H9 (cell line): ENCODE measurements at regions not wholly inside any gene's neighbourhood (a gene's known extent, or its start where the extent isn't known, plus 50 kb on each side); places are given as distances from the start of the nearest gene placed in this dataset.

ENCODE experiments used
- DNase-seq: peaks from one replicate; pipeline ENCODE4 v3.0.0-alpha.2; 2017
- H2AFZ ChIP-seq: one replicate; pipeline ENCODE4 v1.6.1; 2013; ENCODE audit warnings: mild to moderate bottlenecking, low read length, control low read depth, moderate library complexity
- H2AK5ac ChIP-seq: 2 replicates; pipeline ENCODE4 v1.6.1; 2013; ENCODE audit warnings: low read length, control low read depth, mixed read lengths; ENCODE audit not compliant: insufficient read length
- H2BK120ac ChIP-seq: one replicate; pipeline ENCODE4 v1.6.1; 2013; ENCODE audit warnings: low read depth, mild to moderate bottlenecking, low read length, control low read depth, inconsistent platforms; ENCODE audit not compliant: poor library complexity, severe bottlenecking
- H2BK12ac ChIP-seq: 2 replicates; pipeline ENCODE4 v1.6.1; 2013; ENCODE audit warnings: low read length, control low read depth, mixed read lengths, low read depth; ENCODE audit not compliant: insufficient read length
- H2BK15ac ChIP-seq: 2 replicates; pipeline ENCODE4 v1.6.1; 2013; ENCODE audit warnings: low read depth, low read length, control low read depth
- H2BK20ac ChIP-seq: one replicate; pipeline ENCODE4 v1.6.1; 2013; ENCODE audit warnings: low read depth, mild to moderate bottlenecking, low read length, control low read depth, inconsistent platforms; ENCODE audit not compliant: poor library complexity, severe bottlenecking
- H2BK5ac ChIP-seq: 2 replicates; pipeline ENCODE4 v1.6.1; 2013; ENCODE audit warnings: low read length, control low read depth, mixed read lengths; ENCODE audit not compliant: insufficient read length
- H3K14ac ChIP-seq: 2 replicates; pipeline ENCODE4 v1.6.1; 2013; ENCODE audit warnings: low read length, control low read depth; ENCODE audit not compliant: insufficient read depth
- H3K18ac ChIP-seq: 2 replicates; pipeline ENCODE4 v1.6.1; 2013; ENCODE audit warnings: low read depth, mild to moderate bottlenecking, mixed read lengths, low read length, control low read depth; ENCODE audit not compliant: insufficient read length
- H3K23ac ChIP-seq: 2 replicates; pipeline ENCODE4 v1.6.1; 2013; ENCODE audit warnings: low read length, control low read depth, mixed read lengths, low read depth; ENCODE audit not compliant: insufficient read length
- H3K23me2 ChIP-seq: 2 replicates; pipeline ENCODE4 v1.6.1; 2013; ENCODE audit warnings: low read depth, mild to moderate bottlenecking, mixed read lengths, low read length, control low read depth; ENCODE audit not compliant: insufficient read length, poor library complexity, severe bottlenecking
- H3K27ac ChIP-seq: 2 replicates; pipeline ENCODE4 v1.5.1; 2013; ENCODE audit warnings: low read length, control low read depth, mixed read lengths, low read depth; ENCODE audit not compliant: insufficient read length
- H3K27me3 ChIP-seq: 2 replicates; pipeline ENCODE4 v1.6.1; 2013; ENCODE audit warnings: low read length, control low read depth, inconsistent platforms; ENCODE audit not compliant: insufficient read depth
- H3K4ac ChIP-seq: 2 replicates; pipeline ENCODE4 v1.6.1; 2013; ENCODE audit warnings: low read depth, mild to moderate bottlenecking, control low read depth, inconsistent platforms, low read length, moderate library complexity
- H3K4me1 ChIP-seq: 2 replicates; pipeline ENCODE4 v1.6.1; 2013; ENCODE audit warnings: low read length, control low read depth, inconsistent platforms; ENCODE audit not compliant: insufficient read depth
- H3K4me2 ChIP-seq: 2 replicates; pipeline ENCODE4 v1.6.1; 2013; ENCODE audit warnings: low read length, control low read depth, mixed read lengths; ENCODE audit not compliant: insufficient read length, insufficient read depth
- H3K56ac ChIP-seq: 2 replicates; pipeline ENCODE4 v1.6.1; 2013; ENCODE audit warnings: low read depth, mild to moderate bottlenecking, mixed read lengths, low read length, control low read depth; ENCODE audit not compliant: insufficient read length
- H3K79me1 ChIP-seq: 2 replicates; pipeline ENCODE4 v1.6.1; 2013; ENCODE audit warnings: low read depth, mild to moderate bottlenecking, moderate library complexity, low read length, control low read depth, inconsistent platforms; ENCODE audit not compliant: insufficient read depth, poor library complexity, severe bottlenecking
- H3K79me2 ChIP-seq: 2 replicates; pipeline ENCODE4 v1.6.1; 2013; ENCODE audit warnings: low read length, control low read depth, inconsistent platforms; ENCODE audit not compliant: insufficient read depth
- H3K9ac ChIP-seq: 2 replicates; pipeline ENCODE4 v1.6.1; 2013; ENCODE audit warnings: low read length, control low read depth, mixed read lengths; ENCODE audit not compliant: insufficient read length; ENCODE audit errors: extremely low read depth
- H3K9me3 ChIP-seq: one replicate; pipeline ENCODE4 v1.6.1; 2013; ENCODE audit warnings: low read depth, low read length, inconsistent platforms; ENCODE audit not compliant: control insufficient read depth
- H3T11ph ChIP-seq: one replicate; pipeline ENCODE4 v1.6.1; 2013; ENCODE audit warnings: mild to moderate bottlenecking, low read length, control low read depth, inconsistent platforms
- H4K20me1 ChIP-seq: one replicate; pipeline ENCODE4 v1.6.1; 2013; ENCODE audit not compliant: control insufficient read depth, insufficient read length, insufficient read depth
- H4K5ac ChIP-seq: 2 replicates; pipeline ENCODE4 v1.6.1; 2013; ENCODE audit warnings: low read depth, mild to moderate bottlenecking, mixed read lengths, low read length, control low read depth; ENCODE audit not compliant: insufficient read length
- H4K8ac ChIP-seq: replicated peaks from 2 replicates; pipeline ENCODE4 v1.6.1; 2013; ENCODE audit warnings: low read length, control low read depth, mixed read lengths, low read depth; ENCODE audit not compliant: insufficient read length
- H4K91ac ChIP-seq: 2 replicates; pipeline ENCODE4 v1.6.1; 2013; ENCODE audit warnings: low read depth, mild to moderate bottlenecking, moderate library complexity, mixed read lengths, low read length, control low read depth; ENCODE audit not compliant: insufficient read length
- H3K27ac Mint-ChIP-seq, 3 experiments: 2 replicates in 2 of 3; 3 replicates in 1 of 3; pipeline ENCODE4 v1.8.0; 2020 to 2021; ENCODE audit warnings: mixed read lengths in 3 of 3, mild to moderate bottlenecking in 1 of 3, moderate library complexity in 1 of 3
- H3K27me3 Mint-ChIP-seq: 2 replicates; pipeline ENCODE4 v1.8.0; 2021; ENCODE audit warnings: low read depth, mild to moderate bottlenecking, moderate library complexity, mixed read lengths
- H3K36me3 Mint-ChIP-seq, 3 experiments: 2 replicates in 2 of 3; 3 replicates in 1 of 3; pipeline ENCODE4 v1.8.0; 2020 to 2021; ENCODE audit warnings: low read depth in 3 of 3, mixed read lengths in 3 of 3; ENCODE audit not compliant: insufficient read depth in 1 of 3
- H3K4me1 Mint-ChIP-seq, 2 experiments: 2 replicates each; pipeline ENCODE4 v1.8.0; 2020; ENCODE audit warnings: mixed read lengths in 2 of 2
- H3K4me3 Mint-ChIP-seq, 2 experiments: 2 replicates in 1 of 2; 3 replicates in 1 of 2; pipeline ENCODE4 v1.8.0; 2020 to 2021; ENCODE audit warnings: mild to moderate bottlenecking in 2 of 2, mixed read lengths in 2 of 2, moderate library complexity in 1 of 2
- H3K9me3 Mint-ChIP-seq, 2 experiments: 2 replicates in 1 of 2; 3 replicates in 1 of 2; pipeline ENCODE4 v1.8.0; 2020; ENCODE audit warnings: mild to moderate bottlenecking in 2 of 2, mixed read lengths in 2 of 2, moderate library complexity in 1 of 2
- WGBS: extraction: QIAGEN DNeasy Blood & Tissue Kit; methylation state at CpG from one replicate; pipeline ENCODE4 v1.1.7; 2013; ENCODE audit warnings: missing lambda C conversion rate, low lambda C conversion rate, mixed read lengths; ENCODE audit not compliant: insufficient read length; ENCODE audit errors: extremely low coverage; 5-methylcytosine and 5-hydroxymethylcytosine counted together
- TF ChIP-seq, protein P1 (sequence below): fragments of 200-600 bp; sonication (generic); conservative IDR thresholded peaks from 3 replicates; pipeline ENCODE4 v1.8.0; 2021; ENCODE audit warnings: antibody characterized with exemption, mild to moderate bottlenecking

DNA sequence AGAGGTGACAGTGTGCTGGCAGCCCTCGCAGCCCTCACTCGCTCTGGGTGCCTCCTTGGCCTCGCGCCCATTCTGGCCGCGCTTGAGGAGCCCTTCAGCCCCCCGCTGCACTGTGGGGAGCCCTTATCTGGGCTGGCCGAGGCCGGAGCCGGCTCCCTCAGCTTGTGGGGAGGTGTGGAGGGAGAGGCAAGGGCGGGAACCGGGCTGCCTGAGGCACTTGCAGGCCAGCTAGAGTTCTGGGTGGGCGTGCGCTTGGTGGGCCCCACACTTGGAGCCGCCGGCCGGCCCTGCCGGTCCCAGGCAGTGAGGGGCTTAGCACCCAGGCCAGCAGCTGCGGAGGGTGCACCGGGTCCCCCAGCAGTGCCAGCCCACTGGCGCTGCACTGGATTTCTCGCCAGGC lies 1480.9 kb upstream of the SLC39A10 start:
- H3K27me3 ChIP-seq = no peaks in the 10 kb centered on the region
- H2BK5ac ChIP-seq = no peak overlapping the region
- no peak overlapping the region for H3K27ac ChIP-seq
- Mint-ChIP-seq H3K27ac (no peak overlapping the region), H3K9me3 (peaks cover 6% of the 10 kb centered on the region in 2 experiments), H3K36me3 (peaks cover 0 to 6% (median 5%) of the 10 kb centered on the region in 3 experiments; a peak in 3 of 7 replicates), H3K4me3 (no peak overlapping the region), H3K27me3 (no peaks in the 10 kb centered on the region), H3K4me1 (no peaks in the 10 kb centered on the region)
- no peak for DNase-seq
- H4K8ac ChIP-seq = no peak overlapping the region
- no peaks in the 10 kb centered on the region for H3K79me2 ChIP-seq
- no peaks in the 10 kb centered on the region for H3K79me1 ChIP-seq
- H2BK20ac ChIP-seq = no peak overlapping the region
- H3K4ac ChIP-seq = no peak overlapping the region
- H3K4me2 ChIP-seq = no peak overlapping the region
- no peak overlapping the region for H4K5ac ChIP-seq
- H2AFZ ChIP-seq = no peak overlapping the region
- H3K18ac ChIP-seq = no peak overlapping the region
- no peak overlapping the region for H2BK120ac ChIP-seq
- no peak overlapping the region for H2BK15ac ChIP-seq
- no peak overlapping the region for H3K9ac ChIP-seq
- TF ChIP-seq, protein P1, sequence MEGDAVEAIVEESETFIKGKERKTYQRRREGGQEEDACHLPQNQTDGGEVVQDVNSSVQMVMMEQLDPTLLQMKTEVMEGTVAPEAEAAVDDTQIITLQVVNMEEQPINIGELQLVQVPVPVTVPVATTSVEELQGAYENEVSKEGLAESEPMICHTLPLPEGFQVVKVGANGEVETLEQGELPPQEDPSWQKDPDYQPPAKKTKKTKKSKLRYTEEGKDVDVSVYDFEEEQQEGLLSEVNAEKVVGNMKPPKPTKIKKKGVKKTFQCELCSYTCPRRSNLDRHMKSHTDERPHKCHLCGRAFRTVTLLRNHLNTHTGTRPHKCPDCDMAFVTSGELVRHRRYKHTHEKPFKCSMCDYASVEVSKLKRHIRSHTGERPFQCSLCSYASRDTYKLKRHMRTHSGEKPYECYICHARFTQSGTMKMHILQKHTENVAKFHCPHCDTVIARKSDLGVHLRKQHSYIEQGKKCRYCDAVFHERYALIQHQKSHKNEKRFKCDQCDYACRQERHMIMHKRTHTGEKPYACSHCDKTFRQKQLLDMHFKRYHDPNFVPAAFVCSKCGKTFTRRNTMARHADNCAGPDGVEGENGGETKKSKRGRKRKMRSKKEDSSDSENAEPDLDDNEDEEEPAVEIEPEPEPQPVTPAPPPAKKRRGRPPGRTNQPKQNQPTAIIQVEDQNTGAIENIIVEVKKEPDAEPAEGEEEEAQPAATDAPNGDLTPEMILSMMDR = no peak
- no peak overlapping the region for H2BK12ac ChIP-seq
- H3T11ph ChIP-seq = no peak overlapping the region
- H3K14ac ChIP-seq = no peak overlapping the region
- no CpG with 5 or more reads among the region's 22 CpGs for WGBS
- H3K56ac ChIP-seq = no peak overlapping the region
- no peaks in the 10 kb centered on the region for H3K23me2 ChIP-seq
- H4K20me1 ChIP-seq = no peaks in the 10 kb centered on the region
- H3K9me3 ChIP-seq = no peaks in the 10 kb centered on the region
- no peak overlapping the region for H3K23ac ChIP-seq
- no peaks in the 10 kb centered on the region for H3K4me1 ChIP-seq
- no peak overlapping the region for H2AK5ac ChIP-seq
- no peak overlapping the region for H4K91ac ChIP-seq
